ENCODE measurements at regions not wholly inside any gene's neighbourhood (a gene's known extent, or its start where the extent isn't known, plus 50 kb on each side); places are given as distances from the start of the nearest gene placed in this dataset.

DNA sequence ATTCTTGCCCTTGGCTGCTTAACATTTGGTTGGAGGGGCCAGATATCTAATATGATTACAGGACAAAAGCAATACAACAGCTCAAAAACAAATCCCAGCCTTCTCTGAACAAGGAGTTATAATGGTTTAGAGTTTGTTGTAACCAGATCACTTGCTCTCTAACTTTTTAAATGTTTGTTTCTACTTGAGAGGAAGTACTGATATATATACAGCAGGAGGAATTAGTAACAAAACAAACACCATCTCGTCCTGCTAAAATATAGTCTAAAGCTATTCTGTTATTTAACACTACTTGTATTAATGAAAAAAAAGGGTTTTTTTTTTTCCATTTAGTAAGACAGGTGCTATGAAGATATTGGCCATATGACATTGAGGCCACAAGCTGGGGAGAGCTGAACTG lies 60.9 kb upstream of the TMEM17 start:
- H3K9me3 ChIP-seq (replicated peaks; ENCODE audit: control insufficient read depth, insufficient read depth, low read length) = no peaks in the 10 kb centered on the region
- POLR2A ChIA-PET = no interaction called here
- no peak overlapping the region for H3K9ac ChIP-seq (replicated peaks; ENCODE audit: extremely low read depth, insufficient read depth, low read length)
- TF ChIP-seq POLR2AphosphoS5 (IDR thresholded peaks at IDR 0.05; ENCODE audit: insufficient read depth, low read depth, low read length) (no peak), MYC (IDR thresholded peaks at IDR 0.05; ENCODE audit: low read depth, low read length) (no peak), GATA2 (IDR thresholded peaks at IDR 0.05; ENCODE audit: insufficient read depth, insufficient read length, low read depth, low read length) (no peak), JUN (IDR thresholded peaks at IDR 0.05; ENCODE audit: borderline replicate concordance, insufficient read depth, insufficient read length, low read depth) (no peak), FOS (IDR thresholded peaks at IDR 0.05; ENCODE audit: borderline replicate concordance, insufficient read depth, low read length) (no peak), POLR2A (IDR thresholded peaks at IDR 0.05; ENCODE audit: low read depth, low read length) (no peak), EZH2 (IDR thresholded peaks at IDR 0.05; ENCODE audit: borderline replicate concordance, low read depth, low read length, severe bottlenecking) (no peak)
- TF ChIP-seq, protein P1, sequence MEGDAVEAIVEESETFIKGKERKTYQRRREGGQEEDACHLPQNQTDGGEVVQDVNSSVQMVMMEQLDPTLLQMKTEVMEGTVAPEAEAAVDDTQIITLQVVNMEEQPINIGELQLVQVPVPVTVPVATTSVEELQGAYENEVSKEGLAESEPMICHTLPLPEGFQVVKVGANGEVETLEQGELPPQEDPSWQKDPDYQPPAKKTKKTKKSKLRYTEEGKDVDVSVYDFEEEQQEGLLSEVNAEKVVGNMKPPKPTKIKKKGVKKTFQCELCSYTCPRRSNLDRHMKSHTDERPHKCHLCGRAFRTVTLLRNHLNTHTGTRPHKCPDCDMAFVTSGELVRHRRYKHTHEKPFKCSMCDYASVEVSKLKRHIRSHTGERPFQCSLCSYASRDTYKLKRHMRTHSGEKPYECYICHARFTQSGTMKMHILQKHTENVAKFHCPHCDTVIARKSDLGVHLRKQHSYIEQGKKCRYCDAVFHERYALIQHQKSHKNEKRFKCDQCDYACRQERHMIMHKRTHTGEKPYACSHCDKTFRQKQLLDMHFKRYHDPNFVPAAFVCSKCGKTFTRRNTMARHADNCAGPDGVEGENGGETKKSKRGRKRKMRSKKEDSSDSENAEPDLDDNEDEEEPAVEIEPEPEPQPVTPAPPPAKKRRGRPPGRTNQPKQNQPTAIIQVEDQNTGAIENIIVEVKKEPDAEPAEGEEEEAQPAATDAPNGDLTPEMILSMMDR (IDR thresholded peaks at IDR 0.05; ENCODE audit: extremely low read depth in 1 of 2, insufficient read depth in 1 of 2, low read depth in 1 of 2, low read length in 2 of 2) = no peak
- TF ChIP-seq, protein P2, sequence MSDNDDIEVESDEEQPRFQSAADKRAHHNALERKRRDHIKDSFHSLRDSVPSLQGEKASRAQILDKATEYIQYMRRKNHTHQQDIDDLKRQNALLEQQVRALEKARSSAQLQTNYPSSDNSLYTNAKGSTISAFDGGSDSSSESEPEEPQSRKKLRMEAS (IDR thresholded peaks at IDR 0.05; ENCODE audit: insufficient read depth, insufficient read length) = no peak
- FAIRE-seq (no peak), DNase-seq (ENCODE audit: low read depth, low spot score) (no peak)
- peaks cover 8% of the 10 kb centered on the region for H3K4me1 ChIP-seq (ENCODE audit: control insufficient read depth, extremely low read depth, insufficient read depth, low read length)
- no peak overlapping the region for H3K4me2 ChIP-seq (ENCODE audit: insufficient read depth, low read length)
- no peak overlapping the region for H3K27ac ChIP-seq (ENCODE audit: insufficient read depth, low read depth, low read length)
- H3K27me3 ChIP-seq (ENCODE audit: control insufficient read depth in 2 of 2, insufficient read depth in 2 of 2, low read length in 2 of 2) = peaks cover 0 to 2% of the 10 kb centered on the region in 2 experiments
- intact Hi-C loops (cut with micrococcal nuclease) (loop anchor here (2.0 kb wide), 1 partner anchor 60 kb away; the partner anchor contains the start of gene TMEM17), dilution Hi-C loops (cut with MboI; ENCODE audit: extremely low pct_ligation_motif_present, low sequenced_read_pairs) (no loop called here)
- CTCF ChIA-PET = interaction anchor here (0.8 to 1.4 kb wide), 4 partner anchors 8 to 209 kb away, joined by 3 to 4 read pairs (median 4); no protein-coding TSS in a partner anchor
- H3K36me3 ChIP-seq (ENCODE audit: control insufficient read depth in 2 of 2, extremely low read depth in 1 of 2, insufficient read depth in 2 of 2, low read length in 2 of 2) = no peaks in the 10 kb centered on the region
- no peaks in the 10 kb centered on the region for H4K20me1 ChIP-seq (replicated peaks; ENCODE audit: control insufficient read depth, extremely low read depth, insufficient read depth, low read length)
- no peak overlapping the region for H3K4me3 ChIP-seq (replicated peaks in 1 of 3; ENCODE audit: insufficient read depth in 1 of 3, low read depth in 1 of 3, low read length in 3 of 3)
- no peaks in the 10 kb centered on the region for H3K79me2 ChIP-seq (ENCODE audit: control insufficient read depth, insufficient read depth, low read length)
- no peak overlapping the region for H2AFZ ChIP-seq (ENCODE audit: low read depth, low read length)
- BruUV-seq (replicated peaks) = no TSS peak
- H3K9me1 ChIP-seq (replicated peaks; ENCODE audit: control insufficient read depth, extremely low read depth, insufficient read depth, low read length) = no peaks in the 10 kb centered on the region
